MCF 10A (cell line): ENCODE measurements at regions not wholly inside any gene's neighbourhood (a gene's known extent, or its start where the extent isn't known, plus 50 kb on each side); places are given as distances from the start of the nearest gene placed in this dataset.

Experiments
- BruUV-seq: library from RNA; stranded (reverse); fragments of 400-500 nt; replicated peaks from 2 replicates; lab custom pipeline; 2021; lab: Mats Ljungman, UMichigan
- CTCF ChIA-PET: fragments of 300-600 bp; sonication (Branson Sonifier 250); formaldehyde crosslinking; extraction: SDS; loops from one replicate; lab custom pipeline; 2021; ENCODE audit warnings: antibody characterized with exemption, inconsistent platforms; lab: Yijun Ruan, JAX
- POLR2A ChIA-PET: fragments of 300-600, 350-650 bp; sonication (Branson Sonifier 250); formaldehyde crosslinking; extraction: SDS; loops from one replicate; lab custom pipeline; 2020; ENCODE audit warnings: antibody characterized with exemption, inconsistent platforms; lab: Yijun Ruan, JAX
- DNase-seq: peaks from one replicate; pipeline ENCODE4 v3.0.0-alpha.2; 2018; ENCODE audit not compliant: unreplicated experiment
- H3K27ac Mint-ChIP-seq: one replicate; pipeline ENCODE4 v1.8.0; 2022; ENCODE audit warnings: mild to moderate bottlenecking, low read depth, mixed read lengths; ENCODE audit not compliant: unreplicated experiment
- H3K27me3 Mint-ChIP-seq: one replicate; pipeline ENCODE4 v1.8.0; 2022; ENCODE audit warnings: mixed read lengths; ENCODE audit not compliant: insufficient read depth, unreplicated experiment
- H3K36me3 Mint-ChIP-seq: one replicate; pipeline ENCODE4 v1.8.0; 2022; ENCODE audit warnings: mild to moderate bottlenecking, moderate library complexity, mixed read lengths; ENCODE audit not compliant: insufficient read depth, unreplicated experiment
- H3K4me1 Mint-ChIP-seq: one replicate; pipeline ENCODE4 v1.8.0; 2022; ENCODE audit warnings: mixed read lengths; ENCODE audit not compliant: insufficient read depth, unreplicated experiment
- H3K4me3 Mint-ChIP-seq: one replicate; pipeline ENCODE4 v1.8.0; 2022; ENCODE audit warnings: mild to moderate bottlenecking, moderate library complexity, mixed read lengths; ENCODE audit not compliant: unreplicated experiment
- H3K9me3 Mint-ChIP-seq: one replicate; pipeline ENCODE4 v1.8.0; 2022; ENCODE audit warnings: mixed read lengths; ENCODE audit not compliant: unreplicated experiment
- intact Hi-C: fragments of 100-400 bp; cut with micrococcal nuclease; formaldehyde crosslinking; loops from 2 replicates; pipeline ENCODE4 v1.14.1; 2022
- TF ChIP-seq, protein P1 (sequence below): fragments of 200-600 bp; IDR thresholded peaks from one replicate; pipeline ENCODE4 v1.8.0; 2022; ENCODE audit warnings: antibody characterized with exemption, mild to moderate bottlenecking; ENCODE audit not compliant: unreplicated experiment

DNA sequence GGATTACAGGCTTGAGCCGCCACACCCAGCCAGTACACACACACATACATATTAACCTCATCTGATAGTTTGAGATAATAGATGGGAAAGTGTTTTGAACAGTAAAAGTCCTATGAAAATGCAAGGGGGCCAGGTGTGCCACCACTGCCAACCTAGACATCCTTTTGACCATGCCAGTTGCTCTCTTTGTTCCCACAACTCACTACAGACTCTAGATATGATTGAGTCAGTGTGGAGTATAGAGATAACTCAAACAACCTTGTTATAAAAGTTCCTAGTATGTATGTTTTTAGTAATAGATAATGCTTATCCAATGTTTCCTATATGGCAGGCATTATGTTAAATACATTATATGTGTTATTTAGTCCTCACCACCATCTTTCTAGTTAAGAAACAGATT, 72.7 kb upstream of the JAK1 start:
- POLR2A ChIA-PET, result no interaction called here
- intact Hi-C loops, result no loop called here
- no peak overlapping the region for H3K4me3 Mint-ChIP-seq

DNA sequence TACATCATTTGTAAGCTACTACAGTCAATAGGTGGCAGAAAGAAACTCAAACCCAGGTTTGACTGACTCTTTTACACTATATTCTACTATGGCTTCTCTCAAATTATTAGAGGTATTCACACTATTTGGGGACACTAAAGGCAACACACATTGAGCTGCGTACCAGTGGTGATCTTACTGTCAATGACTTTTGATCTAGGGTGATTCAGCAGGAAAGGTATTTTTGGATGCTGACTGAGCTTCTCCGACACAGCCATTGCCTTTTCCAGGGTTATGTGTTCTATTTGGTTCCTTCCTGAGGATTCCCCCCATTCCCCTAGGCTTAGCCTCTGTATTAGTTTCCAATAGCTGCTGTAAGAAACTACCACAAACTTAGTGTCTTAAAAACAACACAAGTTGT, 73.2 kb upstream of the JAK1 start:
- H3K36me3 Mint-ChIP-seq, result no peaks in the 10 kb centered on the region
- ChIA-PET POLR2A (no interaction called here), CTCF (interaction anchor here (0.5 kb wide), 1 partner anchor 209 kb away, joined by 3 read pairs; no protein-coding TSS in a partner anchor)
- no peak overlapping the region for H3K27ac Mint-ChIP-seq
- TF ChIP-seq, protein P1, sequence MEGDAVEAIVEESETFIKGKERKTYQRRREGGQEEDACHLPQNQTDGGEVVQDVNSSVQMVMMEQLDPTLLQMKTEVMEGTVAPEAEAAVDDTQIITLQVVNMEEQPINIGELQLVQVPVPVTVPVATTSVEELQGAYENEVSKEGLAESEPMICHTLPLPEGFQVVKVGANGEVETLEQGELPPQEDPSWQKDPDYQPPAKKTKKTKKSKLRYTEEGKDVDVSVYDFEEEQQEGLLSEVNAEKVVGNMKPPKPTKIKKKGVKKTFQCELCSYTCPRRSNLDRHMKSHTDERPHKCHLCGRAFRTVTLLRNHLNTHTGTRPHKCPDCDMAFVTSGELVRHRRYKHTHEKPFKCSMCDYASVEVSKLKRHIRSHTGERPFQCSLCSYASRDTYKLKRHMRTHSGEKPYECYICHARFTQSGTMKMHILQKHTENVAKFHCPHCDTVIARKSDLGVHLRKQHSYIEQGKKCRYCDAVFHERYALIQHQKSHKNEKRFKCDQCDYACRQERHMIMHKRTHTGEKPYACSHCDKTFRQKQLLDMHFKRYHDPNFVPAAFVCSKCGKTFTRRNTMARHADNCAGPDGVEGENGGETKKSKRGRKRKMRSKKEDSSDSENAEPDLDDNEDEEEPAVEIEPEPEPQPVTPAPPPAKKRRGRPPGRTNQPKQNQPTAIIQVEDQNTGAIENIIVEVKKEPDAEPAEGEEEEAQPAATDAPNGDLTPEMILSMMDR, result no peak
- no peaks in the 10 kb centered on the region for H3K27me3 Mint-ChIP-seq
- H3K9me3 Mint-ChIP-seq, result no peaks in the 10 kb centered on the region
- H3K4me1 Mint-ChIP-seq, result peaks cover 15% of the 10 kb centered on the region
- BruUV-seq, result no TSS peak
- intact Hi-C loops, result no loop called here
- DNase-seq, result no peak
- H3K4me3 Mint-ChIP-seq, result no peak overlapping the region

More for the DNA sequence above, 72.7 kb upstream of the JAK1 start:
- Mint-ChIP-seq H3K36me3 (no peaks in the 10 kb centered on the region), H3K27me3 (no peaks in the 10 kb centered on the region), H3K27ac (no peak overlapping the region), H3K9me3 (no peaks in the 10 kb centered on the region), H3K4me1 (peaks cover 15% of the 10 kb centered on the region)
- TF ChIP-seq, protein P1, result no peak
- no peak for DNase-seq
- no TSS peak for BruUV-seq
- CTCF ChIA-PET, result no interaction called here

DNA sequence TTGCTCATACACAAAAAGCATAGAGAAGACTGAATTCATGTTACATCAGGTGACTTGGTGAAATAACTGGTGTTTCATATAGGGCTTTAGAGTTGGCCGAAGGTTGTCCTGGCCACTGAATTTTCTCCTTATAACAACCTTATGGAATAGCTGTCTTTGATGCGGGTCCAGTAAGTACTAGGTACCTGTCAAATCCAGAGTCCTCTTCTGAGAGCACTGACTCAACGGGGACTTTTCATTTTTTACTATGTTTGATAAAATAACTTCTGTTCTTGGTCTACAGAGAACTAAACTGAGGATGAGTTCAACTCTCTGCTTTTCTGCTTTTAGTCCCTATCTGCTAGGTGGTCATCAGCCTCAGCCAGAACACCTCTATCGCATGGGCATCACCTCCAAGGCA, 76.1 kb upstream of the JAK1 start:
- H3K4me3 Mint-ChIP-seq, result no peak overlapping the region
- DNase-seq, result no peak
- H3K36me3 Mint-ChIP-seq, result no peaks in the 10 kb centered on the region
- TF ChIP-seq, protein P1, result no peak
- no peaks in the 10 kb centered on the region for H3K9me3 Mint-ChIP-seq
- H3K4me1 Mint-ChIP-seq, result no peaks in the 10 kb centered on the region
- intact Hi-C loops, result no loop called here
- POLR2A ChIA-PET, result interaction anchor here (0.6 kb wide), 1 partner anchor 26 kb away, joined by 3 read pairs; no protein-coding TSS in a partner anchor
- no peak overlapping the region for H3K27ac Mint-ChIP-seq
- no TSS peak for BruUV-seq
- H3K27me3 Mint-ChIP-seq, result no peaks in the 10 kb centered on the region
- CTCF ChIA-PET, result no interaction called here

DNA sequence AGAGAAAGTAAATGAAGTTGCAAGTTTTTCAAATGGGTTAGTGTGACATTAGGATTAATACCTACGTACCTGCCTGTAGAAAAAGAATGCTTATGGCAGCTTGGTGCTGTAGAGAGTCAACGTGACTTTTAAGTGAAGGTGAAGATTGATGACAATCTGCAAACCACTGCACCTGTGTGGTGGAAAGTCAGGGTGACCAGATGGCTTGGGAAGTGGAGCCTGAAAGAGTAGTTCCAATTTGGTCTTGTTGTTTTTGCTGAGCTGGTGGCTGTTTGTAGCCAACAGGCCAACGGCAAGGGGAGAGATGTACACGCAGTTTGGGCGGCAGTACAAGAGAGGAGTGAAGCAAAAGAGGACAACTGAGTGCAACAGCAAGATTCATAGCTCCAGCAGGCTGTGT, 78.1 kb upstream of the JAK1 start:
- BruUV-seq, result no TSS peak
- H3K27me3 Mint-ChIP-seq, result no peaks in the 10 kb centered on the region
- no peak for DNase-seq
- H3K4me1 Mint-ChIP-seq, result no peaks in the 10 kb centered on the region
- CTCF ChIA-PET, result interaction anchor here (0.6 to 1.0 kb wide), 3 partner anchors 18 to 176 kb away, joined by 3 to 4 read pairs (median 4); no protein-coding TSS in a partner anchor
- no peaks in the 10 kb centered on the region for H3K36me3 Mint-ChIP-seq
- no peak overlapping the region for H3K4me3 Mint-ChIP-seq
- H3K9me3 Mint-ChIP-seq, result no peaks in the 10 kb centered on the region
- TF ChIP-seq, protein P1, result no peak
- intact Hi-C loops, result no loop called here
- no peak overlapping the region for H3K27ac Mint-ChIP-seq
- POLR2A ChIA-PET, result interaction anchor here (1.4 kb wide), 1 partner anchor 10 kb away, joined by 4 read pairs; no protein-coding TSS in a partner anchor
